GM19468 (cell line): ENCODE measurements at regions not wholly inside any gene's neighbourhood (a gene's known extent, or its start where the extent isn't known, plus 50 kb on each side); places are given as distances from the start of the nearest gene placed in this dataset.
"Not testable (repeated sequence)": the region's sequence is repeated elsewhere in the genome, so short reads cannot be mapped to it uniquely, and the experiment has no call there.

ENCODE experiments used
- ATAC-seq: cut with Tn5 transposase; IDR thresholded peaks from one replicate; pipeline ENCODE4 v1.9.1; 2021; ENCODE audit warnings: mild to moderate bottlenecking, moderate library complexity, moderate number of reproducible peaks; ENCODE audit not compliant: unreplicated experiment; ENCODE audit errors: extremely low read depth

DNA sequence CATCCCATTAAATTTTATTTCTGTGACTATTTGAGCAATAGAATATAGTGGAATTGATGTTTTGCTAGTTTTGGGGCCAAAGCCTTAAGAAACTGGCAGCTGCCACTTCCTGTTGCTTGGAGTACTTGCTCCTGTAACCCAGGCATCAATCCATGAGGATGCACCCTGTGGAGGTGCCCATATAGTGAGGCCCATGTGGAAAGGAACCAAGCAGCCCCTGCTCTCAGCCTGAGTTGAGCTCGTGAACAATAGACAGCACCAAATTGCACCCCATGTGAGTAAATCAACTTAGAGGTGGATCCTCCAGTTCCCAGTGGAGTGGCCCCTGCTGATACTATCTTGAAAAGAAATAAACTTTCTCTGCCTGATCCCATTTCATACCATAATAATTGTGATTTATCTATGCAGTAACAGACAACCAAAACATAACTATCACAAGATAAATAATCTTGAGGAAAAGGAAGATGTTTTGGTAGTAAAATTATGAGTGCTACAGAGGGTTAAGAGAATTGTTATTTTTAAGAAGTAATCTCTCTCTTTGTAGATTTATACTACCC, 481.9 kb downstream of the TBC1D32 start:
- no peak for ATAC-seq

DNA sequence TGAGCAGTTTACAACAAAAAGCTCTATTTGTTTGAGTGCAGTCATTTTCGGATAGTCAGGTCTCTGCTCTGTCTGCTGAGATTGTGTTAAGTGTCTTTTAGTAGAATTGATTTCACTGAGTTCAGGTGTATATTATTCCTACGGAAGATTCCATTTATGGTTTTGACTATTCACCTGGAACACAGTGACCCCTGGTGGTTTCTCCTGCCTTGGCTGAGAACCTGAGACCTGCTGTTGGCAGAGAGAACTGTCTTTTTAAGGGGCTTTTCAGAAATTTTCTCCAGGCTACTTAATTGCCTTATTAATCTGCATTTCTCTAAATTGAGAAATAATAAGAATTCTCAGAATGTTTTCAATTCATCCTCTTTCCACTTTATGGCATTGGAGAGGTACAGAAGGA, 508.0 kb downstream of the TBC1D32 start:
- no peak for ATAC-seq

DNA sequence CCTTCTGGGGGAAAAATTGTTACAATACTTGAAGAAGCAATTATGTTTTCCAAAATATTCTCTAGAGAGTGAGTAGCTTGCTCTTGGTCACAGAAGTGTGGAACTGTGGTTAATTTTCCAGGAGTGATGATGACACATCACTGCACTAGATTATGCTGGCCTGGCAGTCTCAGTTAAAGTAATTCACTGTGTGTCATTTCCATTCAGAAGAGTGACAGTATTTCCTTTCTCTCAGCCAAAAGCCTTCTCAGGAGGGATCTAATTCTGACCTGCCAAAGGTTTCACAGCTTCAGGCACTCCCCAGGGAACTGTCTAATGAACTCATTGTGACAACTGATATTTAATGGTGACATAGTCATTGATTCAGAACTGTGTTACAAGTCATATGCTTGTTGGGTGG, 517.5 kb downstream of the TBC1D32 start:
- no peak for ATAC-seq

DNA sequence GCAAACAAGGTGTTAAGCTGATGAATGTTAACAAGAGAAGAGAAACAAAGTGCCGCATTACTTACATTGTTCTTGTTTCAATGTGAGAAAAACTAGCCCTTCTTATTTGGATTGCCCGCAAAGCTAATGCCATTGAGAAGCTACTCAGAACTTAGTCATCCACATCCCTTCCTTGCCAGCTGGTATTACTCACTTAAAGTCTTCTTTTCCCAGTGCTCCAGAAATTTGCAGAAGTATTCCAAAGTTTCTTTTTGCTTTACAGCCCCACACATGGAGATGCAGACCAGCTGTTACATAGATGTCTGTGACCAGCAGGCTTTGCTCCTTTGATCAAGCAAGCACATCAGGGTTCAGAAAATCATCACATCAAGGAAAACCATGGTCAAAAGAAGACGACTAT, 529.0 kb downstream of the TBC1D32 start:
- ATAC-seq = no peak

DNA sequence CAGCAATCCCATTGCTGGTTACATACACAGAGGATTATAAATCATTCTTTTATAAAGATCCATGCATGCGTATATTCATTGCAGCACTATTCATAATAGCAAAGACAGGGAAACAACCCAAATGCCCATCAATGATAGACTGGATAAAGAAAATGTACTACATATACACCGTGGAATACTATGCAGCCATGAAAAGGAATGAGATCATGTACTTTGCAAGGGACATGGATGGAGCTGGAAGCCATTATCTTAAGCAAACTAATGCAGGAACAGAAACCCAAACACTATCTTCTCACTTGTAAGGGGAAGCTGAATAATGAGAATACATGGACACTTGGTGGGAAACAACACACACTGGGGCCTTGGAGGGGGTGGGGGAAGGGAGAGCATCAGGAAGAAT, 529.7 kb downstream of the TBC1D32 start:
- no peak for ATAC-seq

DNA sequence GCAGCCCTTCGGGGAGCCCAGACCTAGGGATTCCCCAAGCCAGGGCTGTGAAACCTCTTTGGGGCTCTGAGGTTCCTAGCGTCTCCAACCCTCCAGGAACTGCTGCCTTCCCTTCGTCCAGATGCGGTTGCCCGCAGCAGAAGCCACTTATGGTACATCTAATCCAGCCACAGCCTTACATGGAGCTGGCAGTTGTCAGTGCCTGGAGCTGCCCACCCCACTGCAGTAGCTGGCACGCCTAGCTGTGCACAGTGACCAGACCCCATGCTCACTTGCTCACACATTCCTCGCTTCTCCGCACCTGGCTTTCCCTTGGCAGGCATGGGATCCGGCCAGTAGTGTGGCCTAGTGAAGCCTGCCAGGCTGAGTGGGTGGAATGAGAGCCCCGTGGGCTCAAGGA, 547.6 kb downstream of the TBC1D32 start:
- no peak for ATAC-seq

DNA sequence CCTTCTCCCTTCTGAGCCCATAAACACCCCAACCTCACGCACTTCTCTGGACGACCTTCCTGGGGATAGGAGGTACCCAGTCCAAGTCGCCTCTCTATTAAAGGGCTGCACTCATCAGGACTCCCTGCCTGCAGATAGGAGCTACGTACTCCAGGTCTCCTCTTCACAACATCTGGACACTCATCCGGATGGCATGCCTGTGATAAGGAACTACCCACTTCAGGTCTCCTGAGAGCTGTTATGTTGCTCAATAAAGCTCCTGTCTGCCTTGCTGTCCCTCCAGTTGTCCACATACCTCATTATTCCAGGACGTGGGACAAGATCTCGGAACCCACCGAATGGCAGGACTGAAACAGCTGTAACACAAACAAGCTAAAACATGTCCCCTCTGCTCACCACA, 548.0 kb downstream of the TBC1D32 start:
- ATAC-seq = no peak

DNA sequence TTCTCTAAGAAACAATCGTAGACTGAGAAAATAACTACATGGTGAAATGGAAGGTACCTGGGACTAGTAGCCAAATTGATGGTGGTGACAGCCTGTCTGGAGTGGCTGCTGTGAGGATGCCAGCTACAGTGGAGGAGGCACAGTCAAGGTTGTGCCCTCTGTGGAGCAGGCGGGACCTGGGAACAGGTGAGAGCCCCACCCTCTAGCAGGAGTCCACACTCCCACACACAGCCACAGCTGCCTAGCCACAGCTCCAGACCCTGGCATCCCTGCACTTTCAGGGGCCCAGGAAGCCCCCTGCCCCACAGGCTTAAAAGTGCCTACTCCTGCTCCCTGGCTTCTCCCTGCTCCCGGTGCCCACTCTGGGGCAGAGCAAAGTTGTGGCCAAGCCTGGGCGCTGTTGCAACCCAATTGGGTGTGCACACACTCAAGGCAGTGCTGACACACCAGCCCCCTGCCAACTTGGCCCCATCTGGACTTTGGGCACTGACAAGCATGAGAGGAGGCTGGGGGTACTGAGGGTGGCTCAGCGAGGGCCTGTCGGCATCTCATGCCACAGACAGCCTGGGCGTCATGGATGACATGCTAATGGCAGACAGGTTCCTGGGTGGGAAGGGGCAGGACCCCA, 548.7 kb downstream of the TBC1D32 start:
- no peak for ATAC-seq

DNA sequence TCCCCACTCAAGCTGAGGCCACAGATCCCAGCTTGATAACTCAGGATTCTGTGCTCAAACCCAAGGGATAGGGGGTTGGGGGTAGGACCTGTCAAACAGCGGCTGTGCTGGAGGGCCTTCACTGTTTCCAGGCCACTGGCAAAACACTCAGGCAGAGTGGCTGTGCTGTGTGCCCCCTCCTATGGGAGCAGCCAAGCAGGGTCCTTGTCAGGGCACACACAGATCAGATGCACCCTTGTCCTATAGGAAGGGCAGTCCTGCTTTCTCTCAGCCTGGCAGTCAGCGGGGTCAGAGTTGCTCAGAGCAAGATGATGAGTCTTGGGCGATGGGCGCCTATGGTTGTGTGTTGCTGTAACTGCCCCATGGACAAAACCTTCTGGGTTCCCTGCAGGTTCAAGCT, 554.8 kb downstream of the TBC1D32 start:
- no peak for ATAC-seq

DNA sequence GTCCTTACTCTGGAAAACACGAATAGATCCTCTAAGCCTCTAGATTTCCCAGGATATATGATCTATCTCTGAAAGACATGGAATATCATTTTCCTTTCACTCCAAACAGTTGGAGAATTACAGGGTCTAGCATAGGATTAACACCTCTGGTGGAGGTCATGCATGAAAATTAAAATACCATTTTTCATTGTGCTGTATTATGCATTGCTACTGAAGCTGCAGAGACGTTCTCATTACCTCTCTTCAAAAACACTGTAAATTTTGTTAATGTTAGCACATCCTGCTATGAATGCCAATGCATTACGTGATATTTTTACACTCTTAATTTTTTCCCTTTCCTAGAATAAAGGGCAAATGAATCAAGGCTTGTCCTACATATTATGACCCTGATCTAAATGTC, 558.6 kb downstream of the TBC1D32 start:
- ATAC-seq = no peak

DNA sequence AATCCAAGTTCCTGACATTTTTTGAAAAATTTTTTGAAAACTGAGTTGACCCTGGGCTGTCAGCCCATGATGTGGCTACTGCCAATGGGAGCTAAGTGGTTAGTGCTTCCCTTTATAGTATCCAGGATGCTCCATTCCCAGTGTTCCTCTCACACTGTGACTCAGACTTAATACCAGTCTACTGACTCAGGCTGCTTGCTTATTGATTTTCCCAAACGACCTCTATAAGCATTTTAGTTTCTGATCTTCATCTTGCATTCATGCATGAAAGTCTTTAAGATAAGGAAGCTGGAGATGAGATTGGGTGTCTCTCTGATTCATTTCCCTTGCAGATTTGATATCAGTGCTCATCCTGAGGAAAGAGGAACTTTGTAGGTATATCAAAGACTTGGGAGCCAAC, 560.0 kb downstream of the TBC1D32 start:
- ATAC-seq = no peak

DNA sequence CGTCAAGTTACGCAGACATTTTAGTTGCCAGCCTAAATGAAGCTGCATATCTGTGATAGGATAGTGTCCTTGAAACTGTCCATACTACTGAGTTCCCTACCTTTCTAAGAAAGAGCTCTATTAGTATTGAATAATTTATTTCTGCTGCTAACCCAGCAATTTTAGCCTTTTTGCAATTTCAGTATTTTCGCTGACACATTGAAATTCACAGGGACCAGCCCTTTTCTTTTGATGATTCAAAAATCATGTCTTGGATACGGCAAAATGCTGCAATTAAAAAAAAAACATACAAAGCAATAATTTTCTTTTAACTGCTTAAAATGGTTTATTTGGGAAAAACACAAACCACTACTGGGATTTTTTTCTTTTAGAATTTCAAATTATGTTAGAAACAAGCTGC, 563.3 kb downstream of the TBC1D32 start:
- ATAC-seq = no peak

DNA sequence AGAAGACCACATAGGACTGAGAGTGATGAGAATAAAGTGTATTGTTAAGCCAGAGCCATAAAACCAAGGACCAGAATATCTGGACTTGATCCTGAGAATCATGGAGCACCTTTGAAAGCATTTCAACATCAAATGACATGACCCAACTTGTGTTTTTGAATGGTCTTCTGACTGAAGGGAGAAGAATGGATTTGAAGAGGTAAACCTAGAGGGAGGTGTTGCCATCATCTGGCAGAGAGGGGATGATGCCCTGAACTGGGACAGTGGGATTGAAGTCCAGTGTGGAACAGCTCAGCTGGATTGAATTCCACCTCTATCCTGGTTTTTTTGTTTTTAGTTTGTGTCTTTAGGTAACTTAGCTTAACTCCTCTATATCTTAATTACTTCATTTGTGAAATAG, 570.0 kb downstream of the TBC1D32 start:
- no peak for ATAC-seq

DNA sequence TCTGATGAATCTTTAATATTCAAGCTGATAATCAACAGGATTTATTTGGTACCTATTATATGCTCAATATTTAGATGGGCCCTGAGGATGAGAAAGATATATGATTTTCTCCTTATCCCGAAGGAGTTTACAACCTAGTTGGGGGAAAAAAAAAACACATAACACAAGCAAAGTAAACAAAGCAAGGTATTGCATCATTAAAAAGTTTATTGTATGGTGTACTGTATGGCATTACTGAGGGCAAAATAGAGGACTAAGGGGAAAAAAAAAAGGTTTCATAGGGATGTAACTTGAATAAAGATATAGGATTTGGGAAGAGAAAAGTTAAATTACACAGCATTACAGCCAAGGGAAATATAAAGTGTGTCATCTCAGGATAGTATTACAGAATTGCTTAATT, 574.7 kb downstream of the TBC1D32 start:
- ATAC-seq = no peak

DNA sequence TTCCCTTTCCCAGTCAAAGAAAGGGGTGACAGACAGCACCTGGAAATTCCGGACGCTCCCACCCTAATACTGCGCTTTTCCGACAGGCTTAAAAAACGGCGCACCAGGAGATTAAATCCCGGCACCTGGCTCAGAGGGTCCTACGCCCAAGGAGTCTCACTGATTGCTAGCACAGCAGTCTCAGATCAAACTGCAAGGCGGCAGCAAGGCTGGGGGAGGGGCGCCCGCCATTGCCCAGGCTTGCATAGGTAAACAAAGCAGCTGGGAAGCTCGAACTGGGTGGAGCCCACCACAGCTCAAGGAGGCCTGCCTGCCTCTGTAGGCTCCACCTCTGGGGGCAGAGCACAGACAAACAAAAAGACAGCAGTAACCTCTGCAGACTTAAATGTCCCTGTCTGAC, 585.7 kb downstream of the TBC1D32 start:
- ATAC-seq = not testable (repeated sequence)

DNA sequence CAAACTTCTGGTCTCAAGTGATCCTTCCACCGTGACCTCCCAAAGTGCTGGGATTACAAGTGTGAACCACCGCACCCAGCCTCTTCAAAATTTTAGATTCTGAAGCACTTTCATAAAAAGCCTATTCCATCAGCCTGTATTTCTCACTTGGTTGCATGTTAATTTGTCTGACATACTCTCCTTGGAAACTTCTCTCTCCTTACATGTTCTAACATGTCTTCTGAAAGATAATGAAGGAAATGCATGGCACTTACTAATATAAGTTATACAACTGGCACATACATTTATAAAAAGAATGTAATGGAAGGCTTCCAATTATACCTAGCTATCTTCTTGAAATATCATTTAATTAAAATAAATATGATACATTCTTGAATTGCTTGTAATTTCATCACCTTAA, 597.5 kb downstream of the TBC1D32 start:
- ATAC-seq = no peak

DNA sequence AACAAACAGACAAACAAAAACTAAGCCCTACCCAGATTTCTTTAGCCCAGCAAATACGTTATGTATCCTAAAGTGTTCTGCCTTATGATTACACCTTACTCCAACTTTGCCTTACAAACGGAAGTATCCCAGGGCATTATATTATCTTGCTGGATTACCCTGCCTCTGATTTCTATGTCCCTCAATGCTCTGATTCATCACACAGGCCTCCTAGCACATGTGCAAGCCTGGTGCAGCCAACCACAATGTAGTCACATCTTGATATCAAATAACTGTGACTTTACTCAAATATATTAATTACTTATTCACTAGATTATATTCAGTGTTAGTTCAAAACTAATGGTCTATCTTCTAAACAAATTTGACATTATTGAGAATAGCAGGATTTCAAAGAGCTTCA, 598.6 kb downstream of the TBC1D32 start:
- ATAC-seq = no peak

DNA sequence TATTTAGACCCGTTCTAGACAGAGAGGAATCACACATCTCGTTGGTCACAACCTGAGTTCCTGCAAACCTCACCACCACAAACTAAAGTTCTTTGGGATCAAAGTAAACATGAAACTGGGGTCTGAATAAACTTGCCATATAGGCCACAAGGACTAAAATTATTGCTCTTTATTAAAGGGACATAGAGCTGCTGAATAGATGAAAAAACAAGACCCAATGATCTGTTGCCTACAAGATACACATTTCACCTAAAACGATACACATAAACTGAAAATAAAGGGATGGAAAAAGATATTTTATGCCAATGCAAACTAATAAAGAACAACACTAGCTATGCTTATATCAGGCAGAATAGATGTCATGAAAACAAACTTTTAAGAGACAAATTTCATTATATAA, 623.0 kb downstream of the TBC1D32 start:
- no peak for ATAC-seq

DNA sequence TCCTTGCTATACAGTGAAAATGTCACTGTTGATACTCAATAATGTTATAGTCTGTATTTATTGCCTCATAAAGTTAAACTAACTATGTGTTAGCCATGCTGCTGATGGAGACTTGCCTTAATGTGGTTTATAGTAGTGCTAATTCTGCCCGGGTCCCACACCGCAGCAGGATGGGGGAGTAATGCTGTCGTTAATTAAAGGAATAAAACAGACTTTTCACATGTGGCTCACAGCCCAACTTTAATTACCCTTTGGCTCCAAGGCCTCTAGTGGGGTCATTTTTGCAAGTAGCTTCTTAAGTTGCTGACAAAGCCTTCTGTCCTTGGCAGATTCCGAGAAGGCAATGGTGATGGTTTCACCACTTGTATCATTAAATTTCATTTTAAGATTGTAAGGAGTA, 634.3 kb downstream of the TBC1D32 start:
- no peak for ATAC-seq

DNA sequence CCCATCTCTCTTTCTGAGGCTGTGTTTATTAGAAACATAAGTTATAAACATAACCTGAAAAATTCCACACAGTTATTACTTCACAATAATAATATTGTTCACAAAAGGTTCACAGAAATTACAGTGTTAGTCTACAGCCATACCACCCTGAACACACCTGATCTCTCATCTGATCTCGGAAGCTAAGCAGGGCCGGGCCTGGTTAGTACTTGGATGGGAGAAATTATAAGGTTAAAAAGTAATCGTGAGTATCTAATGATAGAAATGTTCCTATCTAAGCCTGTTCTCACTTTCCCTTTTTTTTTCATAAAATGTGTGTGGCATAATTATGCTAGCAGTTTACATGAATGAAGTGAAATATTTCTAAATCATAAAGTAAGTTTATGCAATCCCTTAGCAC, 647.8 kb downstream of the TBC1D32 start:
- no peak for ATAC-seq

DNA sequence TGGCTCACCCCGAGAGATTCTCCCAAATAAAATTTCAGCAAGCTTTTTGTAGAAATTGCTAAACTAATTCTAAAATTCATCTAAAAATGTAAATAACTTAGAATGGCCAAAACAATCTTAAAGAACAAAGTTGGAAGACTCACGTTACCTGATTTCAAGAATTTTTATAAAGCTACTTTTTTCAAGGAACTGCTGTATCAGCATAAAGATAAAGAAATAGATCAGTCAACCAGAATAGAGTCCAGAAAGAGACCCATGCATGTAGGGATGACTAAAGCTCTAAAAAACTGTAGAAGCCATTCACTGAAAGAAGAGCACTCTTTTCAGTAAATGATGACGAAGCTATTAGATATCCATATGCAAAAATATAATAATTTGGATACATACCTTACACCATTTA, 652.1 kb downstream of the TBC1D32 start:
- ATAC-seq = no peak

DNA sequence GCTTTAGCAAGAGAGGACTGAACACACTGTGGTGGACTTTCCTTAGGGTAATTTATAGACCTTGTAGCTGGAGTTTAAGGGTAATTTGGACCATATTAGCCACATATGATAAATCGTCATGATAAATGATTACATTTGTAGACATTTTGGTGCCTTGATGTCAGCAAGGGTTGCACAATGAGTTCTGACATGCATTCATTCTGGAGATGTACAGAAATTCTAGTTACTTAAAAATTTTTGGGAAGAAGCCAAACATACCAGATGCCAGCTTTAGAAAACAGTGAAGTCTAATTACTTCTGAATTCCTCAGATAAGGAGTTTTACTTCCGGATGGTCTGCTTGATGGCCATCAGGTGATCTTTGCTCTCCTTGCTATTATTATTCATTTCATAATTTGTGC, 653.1 kb downstream of the TBC1D32 start:
- no peak for ATAC-seq

DNA sequence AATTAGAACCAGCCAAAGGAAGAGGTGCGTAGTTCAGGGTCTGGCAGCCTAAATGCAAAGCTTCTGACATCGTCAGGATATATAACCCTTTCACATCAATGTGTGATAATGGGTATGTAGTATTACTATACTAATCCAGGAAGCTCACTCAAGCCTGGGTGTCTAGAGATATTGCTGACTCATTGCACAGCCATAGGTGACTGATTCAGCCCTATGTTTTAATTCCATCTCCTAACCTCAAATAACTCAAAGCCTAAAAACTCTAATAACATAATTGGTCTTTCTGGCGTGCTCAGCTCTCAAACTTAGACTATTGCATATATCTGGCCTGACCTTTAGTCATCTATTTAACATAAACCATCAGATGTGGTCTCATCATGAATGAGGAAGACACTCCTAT, 658.4 kb downstream of the TBC1D32 start:
- ATAC-seq = no peak
